H1 (cell line): ENCODE measurements at regions not wholly inside any gene's neighbourhood (a gene's known extent, or its start where the extent isn't known, plus 50 kb on each side); places are given as distances from the start of the nearest gene placed in this dataset.

ENCODE experiments used
- CTCF ChIA-PET: fragments of 300-600 bp; sonication (Branson Sonifier 250); formaldehyde crosslinking; loops from one replicate; lab custom pipeline; 2021; ENCODE audit not compliant: partially characterized antibody; lab: Charles Lee
- POLR2A ChIA-PET: fragments of 300-600 bp; sonication (Branson Sonifier 250); formaldehyde crosslinking; loops from one replicate; lab custom pipeline; 2021; ENCODE audit warnings: inconsistent platforms; ENCODE audit not compliant: partially characterized antibody; lab: Charles Lee
- DNase-seq, 2 experiments: peaks; one replicate each; pipeline versions ENCODE4 v3.0.0 to v3.0.0-alpha.2; 2010 to 2022; ENCODE audit warnings: low spot score in 2 of 2, low read depth in 1 of 2, mixed read lengths in 1 of 2
- FAIRE-seq: peaks from 2 replicates; lab custom pipeline; 2011; peaks lifted over from hg19 to GRCh38; lab: Jason Lieb, UNC
- H2AFZ ChIP-seq: 2 replicates; pipeline ENCODE4 v1.8.1; 2012; ENCODE audit warnings: low read length, inconsistent platforms
- H2AK5ac ChIP-seq: 2 replicates; pipeline ENCODE4 v1.6.1; 2013; ENCODE audit warnings: low read depth, low read length
- H2BK120ac ChIP-seq: replicated peaks from 2 replicates; pipeline ENCODE3; 2013; ENCODE audit warnings: low read depth, low read length, inconsistent platforms
- H2BK12ac ChIP-seq: 2 replicates; pipeline ENCODE4 v1.6.1; 2013; ENCODE audit warnings: low read depth, low read length
- H2BK15ac ChIP-seq: 2 replicates; pipeline ENCODE4 v1.6.1; 2013; ENCODE audit warnings: low read length
- H2BK20ac ChIP-seq: 2 replicates; pipeline ENCODE4 v1.6.1; 2013; ENCODE audit warnings: low read length
- H2BK5ac ChIP-seq: 2 replicates; pipeline ENCODE4 v1.6.1; 2013; ENCODE audit warnings: low read depth, low read length
- H3K14ac ChIP-seq: 2 replicates; pipeline ENCODE4 v1.6.1; 2013; ENCODE audit warnings: inconsistent platforms; ENCODE audit not compliant: insufficient read length
- H3K18ac ChIP-seq: 2 replicates; pipeline ENCODE4 v1.6.1; 2013; ENCODE audit warnings: low read length; ENCODE audit errors: extremely low read depth
- H3K23ac ChIP-seq: 2 replicates; pipeline ENCODE4 v1.6.1; 2013; ENCODE audit warnings: inconsistent platforms; ENCODE audit not compliant: insufficient read length
- H3K23me2 ChIP-seq: 2 replicates; pipeline ENCODE4 v1.6.1; 2013; ENCODE audit warnings: low read depth, low read length
- H3K27ac ChIP-seq: 2 replicates; pipeline ENCODE4 v1.6.1; 2011; ENCODE audit warnings: low read depth, low read length, inconsistent platforms
- H3K27me3 ChIP-seq, 4 experiments: replicated peaks in 1 of 4; 1 replicate in 1 of 4; 2 replicates in 3 of 4; pipeline versions ENCODE4 v1.6.1 to v1.8.1; 2011 to 2013; ENCODE audit warnings: low read length in 3 of 4, mild to moderate bottlenecking in 3 of 4, inconsistent platforms in 2 of 4, mixed read lengths in 2 of 4, moderate library complexity in 1 of 4; ENCODE audit not compliant: control insufficient read depth in 3 of 4, insufficient read depth in 3 of 4; ENCODE audit errors: extremely low read depth in 1 of 4
- H3K36me3 ChIP-seq, 4 experiments: 2 replicates each; pipeline versions ENCODE4 v1.6.1 to v1.8.1; 2011 to 2013; ENCODE audit warnings: mild to moderate bottlenecking in 4 of 4, low read length in 3 of 4, moderate library complexity in 2 of 4, control low read depth in 1 of 4, inconsistent platforms in 1 of 4; ENCODE audit not compliant: insufficient read depth in 4 of 4, control insufficient read depth in 2 of 4
- H3K4ac ChIP-seq: replicated peaks from 2 replicates; pipeline ENCODE3; 2013; ENCODE audit warnings: low read length, low read depth, mixed read lengths, inconsistent platforms; ENCODE audit not compliant: insufficient read length
- H3K4me1 ChIP-seq, 4 experiments: replicated peaks in 1 of 4; 1 replicate in 1 of 4; 2 replicates in 3 of 4; pipeline versions ENCODE4 v1.6.1 to v1.8.1; 2011 to 2013; ENCODE audit warnings: low read length in 3 of 4, inconsistent platforms in 2 of 4, mixed read lengths in 1 of 4; ENCODE audit not compliant: insufficient read depth in 4 of 4, control insufficient read depth in 3 of 4
- H3K4me2 ChIP-seq, 2 experiments: 2 replicates each; pipeline versions ENCODE4 v1.6.1 to v1.8.1; 2011 to 2013; ENCODE audit warnings: low read depth in 2 of 2, low read length in 2 of 2, control low read depth in 1 of 2, inconsistent platforms in 1 of 2, mild to moderate bottlenecking in 1 of 2; ENCODE audit not compliant: insufficient read depth in 1 of 2
- H3K4me3 ChIP-seq, 4 experiments: fragments of 200-600, 300-600 bp in 1 of 4; sonication (generic), shearing (Covaris generic), sonication (Bioruptor Twin) in 1 of 4; 2 replicates each; pipeline versions ENCODE4 v1.5.1 to v1.8.1; 2011 to 2016; ENCODE audit warnings: low read length in 4 of 4, low read depth in 3 of 4, control low read depth in 2 of 4, inconsistent platforms in 2 of 4, mild to moderate bottlenecking in 2 of 4, mixed read lengths in 1 of 4, moderate library complexity in 1 of 4; ENCODE audit not compliant: insufficient read depth in 2 of 4; ENCODE audit errors: extremely low read depth in 1 of 4
- H3K56ac ChIP-seq: replicated peaks from 2 replicates; pipeline ENCODE3; 2013; ENCODE audit warnings: low read depth, mild to moderate bottlenecking, mixed read lengths, low read length, inconsistent platforms; ENCODE audit not compliant: insufficient read length
- H3K79me1 ChIP-seq: 2 replicates; pipeline ENCODE4 v1.6.1; 2013; ENCODE audit warnings: low read depth, low read length, control low read depth
- H3K79me2 ChIP-seq, 2 experiments: 2 replicates each; pipeline versions ENCODE4 v1.6.1 to v1.8.1; 2012 to 2013; ENCODE audit warnings: low read length in 2 of 2, mild to moderate bottlenecking in 2 of 2, inconsistent platforms in 1 of 2; ENCODE audit not compliant: insufficient read depth in 2 of 2, control insufficient read depth in 1 of 2
- H3K9ac ChIP-seq, 4 experiments: replicated peaks in 1 of 4; 1 replicate in 1 of 4; 2 replicates in 3 of 4; pipeline versions ENCODE4 v1.6.1 to v1.8.1; 2011 to 2013; ENCODE audit warnings: low read depth in 3 of 4, low read length in 3 of 4, control low read depth in 2 of 4, mild to moderate bottlenecking in 2 of 4, moderate library complexity in 2 of 4, inconsistent platforms in 1 of 4; ENCODE audit errors: extremely low read depth in 1 of 4
- H3K9me3 ChIP-seq, 2 experiments: 2 replicates each; pipeline versions ENCODE4 v1.6.1 to v1.8.1; 2012 to 2013; ENCODE audit warnings: mild to moderate bottlenecking in 2 of 2, moderate library complexity in 2 of 2, control low read depth in 1 of 2, inconsistent platforms in 1 of 2, low read depth in 1 of 2, low read length in 1 of 2, mixed read lengths in 1 of 2; ENCODE audit not compliant: insufficient read depth in 2 of 2
- H4K20me1 ChIP-seq, 2 experiments: replicated peaks in 1 of 2; 2 replicates each; pipeline versions ENCODE3 to v1.8.1; 2011 to 2013; ENCODE audit warnings: inconsistent platforms in 2 of 2, low read length in 2 of 2, mild to moderate bottlenecking in 1 of 2; ENCODE audit not compliant: insufficient read depth in 2 of 2, control insufficient read depth in 1 of 2
- H4K5ac ChIP-seq: 2 replicates; pipeline ENCODE4 v1.6.1; 2013; ENCODE audit warnings: low read length, low read depth, mixed read lengths, inconsistent platforms; ENCODE audit not compliant: insufficient read length
- H4K8ac ChIP-seq: 2 replicates; pipeline ENCODE4 v1.8.0; 2013; ENCODE audit warnings: mild to moderate bottlenecking, moderate library complexity, low read length, inconsistent platforms; ENCODE audit not compliant: insufficient read depth; ENCODE audit errors: extremely low read depth
- H4K91ac ChIP-seq: replicated peaks from 2 replicates; pipeline ENCODE3; 2013; ENCODE audit warnings: low read length, mixed read lengths, inconsistent platforms; ENCODE audit not compliant: insufficient read length
- BCL11A ChIP-seq, 2 experiments: IDR thresholded peaks; one replicate each; pipeline ENCODE4 v1.6.1; 2011; ENCODE audit warnings: low read depth in 2 of 2, low read length in 2 of 2, mild to moderate bottlenecking in 2 of 2
- CEBPB ChIP-seq: IDR thresholded peaks from 2 replicates; pipeline ENCODE4 v1.6.1; 2012; ENCODE audit warnings: low read depth, low read length
- CHD2 ChIP-seq: IDR thresholded peaks from 2 replicates; pipeline ENCODE4 v1.6.1; 2012; ENCODE audit warnings: low read length, improper control_type of control experiment
- EZH2 ChIP-seq: fragments of 200-600 bp; sonication (generic); IDR thresholded peaks from 2 replicates; pipeline ENCODE4 v1.7.1; 2012; ENCODE audit warnings: low read depth, mild to moderate bottlenecking, moderate library complexity, low read length, inconsistent platforms; ENCODE audit not compliant: severe bottlenecking
- KDM1A ChIP-seq: fragments of 200-600, 300-600 bp; sonication (generic); IDR thresholded peaks from 2 replicates; pipeline ENCODE4 v1.7.1; 2016; ENCODE audit warnings: mild to moderate bottlenecking, low read length, borderline replicate concordance
- KDM4A ChIP-seq: IDR thresholded peaks from one replicate; pipeline ENCODE4 v1.7.1; 2012; ENCODE audit warnings: low read depth, mild to moderate bottlenecking, moderate library complexity, low read length, inconsistent platforms; ENCODE audit not compliant: severe bottlenecking
- PHF8 ChIP-seq: fragments of 200-600 bp; sonication (generic); conservative IDR thresholded peaks from 2 replicates; pipeline ENCODE4 v1.7.1; 2012; ENCODE audit warnings: low read depth, mild to moderate bottlenecking, inconsistent platforms, low read length, moderate library complexity
- SIRT6 ChIP-seq: IDR thresholded peaks from one replicate; pipeline ENCODE4 v1.7.1; 2012; ENCODE audit warnings: low read length, inconsistent platforms
- TBP ChIP-seq: IDR thresholded peaks from 2 replicates; pipeline ENCODE4 v1.6.1; 2011; ENCODE audit warnings: low read depth, low read length, improper control_type of control experiment
- YY1 ChIP-seq: IDR thresholded peaks from 2 replicates; pipeline ENCODE4 v1.6.1; 2011; ENCODE audit warnings: low read depth, mild to moderate bottlenecking, low read length
- WGBS, 2 experiments: shearing (Covaris generic) in 1 of 2; methylation state at CpG; one replicate each; pipeline versions ENCODE4 v1.1.6 to v1.1.7; 2013 to 2015; ENCODE audit warnings: low lambda C conversion rate in 2 of 2, mixed read lengths in 2 of 2, inconsistent platforms in 1 of 2, low coverage in 1 of 2, missing lambda C conversion rate in 1 of 2; ENCODE audit not compliant: insufficient replicate concordance in 2 of 2, insufficient coverage in 1 of 2, insufficient read length in 1 of 2; ENCODE audit errors: extremely low coverage in 1 of 2, missing lambda C conversion rate in 1 of 2; 5-methylcytosine and 5-hydroxymethylcytosine counted together

DNA sequence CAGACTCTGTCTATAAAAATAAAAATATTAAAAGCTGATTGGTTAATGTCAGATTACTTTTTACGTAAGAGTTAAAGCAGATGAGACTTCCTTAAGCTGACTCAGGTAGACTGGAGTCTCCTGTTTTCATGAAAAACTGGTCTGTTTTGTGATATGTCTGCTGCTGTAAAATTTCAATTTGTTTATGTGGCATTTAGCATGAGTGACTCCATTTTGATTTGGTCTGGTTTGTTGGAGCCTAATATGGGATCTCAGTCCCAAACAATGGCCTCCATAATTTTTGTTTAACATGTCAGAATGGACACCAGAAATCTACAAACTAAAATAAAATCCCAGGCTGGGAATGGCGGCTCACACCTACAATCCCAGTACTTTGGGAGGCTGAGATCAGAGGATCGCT, 57.8 kb upstream of the LEKR1 start:
- Histone ChIP-seq H3K36me3 (no peaks in the 10 kb centered on the region), H4K91ac (no peak overlapping the region), H3K14ac (no peak overlapping the region), H3K4me1 (no peaks in the 10 kb centered on the region), H3K56ac (no peak overlapping the region), H2AK5ac (no peak overlapping the region), H3K23ac (no peak overlapping the region), H2AFZ (no peak overlapping the region), H2BK5ac (no peak overlapping the region), H3K4ac (no peak overlapping the region), H2BK120ac (no peak overlapping the region), H3K79me1 (no peaks in the 10 kb centered on the region), H3K18ac (no peak overlapping the region), H3K27me3 (no peaks in the 10 kb centered on the region), H4K5ac (no peak overlapping the region), H3K4me3 (no peak overlapping the region), H2BK20ac (no peak overlapping the region), H3K4me2 (no peak overlapping the region), H3K27ac (no peak overlapping the region), H2BK15ac (no peak overlapping the region), H3K23me2 (no peaks in the 10 kb centered on the region), H3K9me3 (no peaks in the 10 kb centered on the region), H3K79me2 (no peaks in the 10 kb centered on the region), H4K20me1 (no peaks in the 10 kb centered on the region), H4K8ac (no peak overlapping the region), H3K9ac (no peak overlapping the region), H2BK12ac (no peak overlapping the region)
- DNase-seq (no peak), FAIRE-seq (no peak)
- 94% methylated on average over 3 of the region's 3 CpGs; no CpG with 5 or more reads in 1 of the 2 experiments for WGBS, 2 experiments
- CTCF ChIA-PET: interaction anchor here (0.6 to 1.5 kb wide), 5 partner anchors 10 to 301 kb away, joined by 3 to 6 read pairs (median 3); no protein-coding TSS in a partner anchor
- POLR2A ChIA-PET: no interaction called here
- TF ChIP-seq EZH2 (no peak), BCL11A (IDR thresholded peaks at IDR 0.05; ENCODE audit: low read depth in 2 of 2, low read length in 2 of 2) (no peak), KDM1A (no peak), YY1 (no peak), CEBPB (no peak), PHF8 (no peak), KDM4A (no peak), SIRT6 (no peak), CHD2 (no peak), TBP (no peak)
